Stimulated activated naive CD4-positive, alpha-beta T cell (primary cell): ENCODE measurements at regions not wholly inside any gene's neighbourhood (a gene's known extent, or its start where the extent isn't known, plus 50 kb on each side); places are given as distances from the start of the nearest gene placed in this dataset.

ENCODE experiments used
- DNase-seq, 6 experiments: peaks; one replicate each; lab custom pipeline; 2025; lab: John Stamatoyannopoulos, UW

DNA sequence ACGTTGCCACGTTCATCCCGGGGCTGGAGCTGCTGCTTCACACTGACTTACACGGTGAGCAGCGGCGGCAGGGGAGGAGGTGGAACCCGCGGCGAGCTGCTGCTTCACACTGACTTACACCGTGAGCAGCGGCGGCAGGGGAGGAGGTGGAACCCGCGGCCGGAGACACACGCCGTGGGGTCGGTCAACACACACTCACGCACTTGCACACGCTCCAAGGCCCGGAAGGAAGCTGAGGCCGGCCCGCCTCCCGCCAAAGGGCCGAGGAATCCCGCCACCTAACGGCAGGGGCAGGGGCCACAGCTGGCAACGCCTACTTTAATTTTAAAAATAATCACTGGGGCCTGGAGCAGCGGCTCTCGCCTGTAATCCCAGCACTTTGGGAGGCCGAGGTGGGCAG, 94.4 kb upstream of the FOXC1 start:
- no peak for DNase-seq

DNA sequence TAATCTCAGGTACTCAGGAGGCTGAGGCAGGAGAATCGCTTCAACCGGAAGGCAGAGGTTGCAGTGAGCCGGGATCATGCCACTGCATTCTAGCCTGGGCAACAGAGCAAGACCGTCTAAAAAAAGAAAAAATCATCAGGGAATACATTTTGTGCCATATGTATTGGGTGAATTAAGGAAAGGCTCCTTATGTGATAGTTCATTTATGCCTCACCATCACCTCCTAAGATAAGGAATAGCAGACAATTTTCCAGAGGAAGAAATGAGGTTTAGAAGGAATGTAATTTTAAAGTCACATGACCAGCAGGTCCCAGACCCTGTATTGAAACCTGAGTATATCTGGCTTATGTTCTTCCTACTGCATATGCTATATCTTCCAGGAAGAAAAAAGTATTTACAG, 93.9 kb upstream of the FOXC1 start:
- DNase-seq: no peak

DNA sequence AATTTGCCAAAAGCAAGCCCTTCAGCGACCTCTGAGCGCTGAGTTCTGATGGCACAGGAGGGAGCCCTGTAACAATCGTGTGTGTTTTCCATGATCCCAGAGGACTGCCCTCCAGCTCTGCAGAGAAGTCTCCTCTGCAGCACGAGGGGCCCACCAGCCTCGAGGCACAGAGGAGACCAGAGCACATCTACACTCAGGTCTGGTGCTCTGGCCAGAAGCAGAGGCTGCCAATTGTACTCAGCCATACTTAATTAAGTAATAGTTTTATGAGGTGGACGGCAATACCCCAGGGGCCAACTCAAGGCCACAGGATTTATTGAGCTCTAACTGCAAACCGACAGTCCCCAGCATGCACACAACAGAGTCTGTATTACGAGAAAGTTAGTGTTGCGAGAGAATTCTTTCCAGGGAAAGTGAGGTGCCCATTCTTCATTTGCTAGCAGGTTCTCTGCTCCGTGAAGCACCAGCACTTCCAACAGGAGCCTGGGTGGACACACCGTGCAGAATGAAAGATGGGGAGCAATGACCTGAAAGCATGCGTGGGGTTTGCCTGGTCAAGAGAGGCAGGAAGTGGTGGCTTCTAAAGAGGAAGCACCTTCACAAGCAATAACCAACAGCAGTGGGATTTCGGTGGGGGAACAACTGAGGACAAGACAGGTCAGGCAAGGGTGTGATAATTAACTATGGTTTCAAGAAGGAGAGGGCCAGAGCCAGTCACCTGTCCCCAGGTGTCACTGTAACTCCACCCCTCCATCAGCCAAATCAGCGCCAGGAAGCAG, 92.8 kb upstream of the FOXC1 start:
- no peak for DNase-seq

DNA sequence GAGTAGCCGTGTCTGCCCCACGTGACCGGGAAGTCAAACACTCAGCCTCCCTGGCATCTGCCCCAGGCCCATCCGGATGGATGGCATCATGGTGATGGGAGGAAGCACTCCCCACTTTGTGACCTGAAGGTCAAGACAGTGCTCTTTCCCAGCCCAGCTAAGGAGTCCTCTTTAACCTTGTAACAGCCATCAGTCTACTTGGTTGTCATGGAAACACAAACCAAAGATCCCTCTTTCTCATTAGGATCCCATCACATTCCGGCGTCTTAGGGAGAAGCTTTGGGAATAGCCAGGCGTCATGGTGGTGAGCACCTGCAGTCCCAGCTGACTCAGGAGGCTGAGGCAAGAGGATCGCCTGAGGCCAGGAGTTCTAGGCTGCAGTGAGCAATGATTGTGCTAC, 90.9 kb upstream of the FOXC1 start:
- DNase-seq: no peak

DNA sequence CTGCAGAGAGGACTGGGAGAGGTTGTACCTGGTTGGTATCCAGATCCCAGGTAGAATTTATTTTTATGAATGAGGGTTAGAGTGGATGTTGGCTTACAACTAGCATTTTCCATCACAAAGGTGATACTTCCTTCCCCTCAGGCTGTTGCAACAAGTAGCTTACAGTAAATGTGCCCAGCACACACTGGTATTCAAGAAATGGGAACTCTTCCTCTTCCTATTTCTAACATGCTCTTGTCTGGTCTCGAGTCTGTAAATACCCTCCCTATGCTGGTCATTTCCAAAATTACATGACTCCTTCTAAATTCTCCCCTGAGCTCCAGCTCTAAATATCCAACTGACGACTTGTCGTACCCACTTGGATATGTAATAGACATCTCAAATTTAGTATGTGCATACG, 90.1 kb upstream of the FOXC1 start:
- DNase-seq: no peak

DNA sequence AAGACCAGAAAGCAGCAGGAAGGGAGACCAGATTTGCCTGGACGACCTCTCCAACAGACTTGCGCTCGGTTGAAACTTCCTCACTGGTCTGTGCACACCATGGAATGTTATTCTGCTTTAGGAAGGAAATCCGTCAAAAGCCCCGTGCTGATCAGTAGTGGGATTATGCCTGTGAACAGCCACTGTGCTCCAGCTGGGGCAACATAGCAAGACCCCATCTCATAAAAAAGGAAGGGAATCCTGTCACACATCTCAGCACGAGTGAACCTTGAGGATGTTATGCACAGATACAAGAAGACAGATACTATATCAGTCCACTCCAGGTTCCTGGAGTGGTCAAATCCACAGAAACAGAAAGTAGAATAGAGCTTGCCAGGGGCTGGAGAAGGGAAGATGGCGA, 86.9 kb upstream of the FOXC1 start:
- no peak for DNase-seq

DNA sequence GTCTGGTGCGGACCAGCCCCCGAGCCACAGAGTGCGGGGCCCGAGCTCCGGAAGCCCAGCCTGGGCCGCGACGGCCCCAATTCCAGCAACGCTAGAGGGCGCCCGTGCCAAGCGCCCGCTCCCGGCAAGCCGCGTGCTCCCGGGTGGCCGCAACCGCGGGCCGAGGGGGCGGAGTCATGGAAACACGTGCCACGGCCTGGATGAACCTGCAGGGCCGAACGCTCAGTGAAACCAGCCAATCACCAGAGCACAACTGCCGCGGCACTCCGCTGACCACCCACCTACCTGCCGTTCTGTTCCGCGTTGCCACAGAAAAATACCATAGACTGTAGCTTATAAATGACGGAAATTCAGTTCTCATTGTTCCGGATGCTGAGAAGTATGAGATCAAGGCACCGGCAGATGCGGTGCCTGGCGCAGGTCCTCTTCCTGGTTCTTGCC, 85.7 kb upstream of the FOXC1 start:
- DNase-seq: peak; percentile 43 to 74 (median 68)

DNA sequence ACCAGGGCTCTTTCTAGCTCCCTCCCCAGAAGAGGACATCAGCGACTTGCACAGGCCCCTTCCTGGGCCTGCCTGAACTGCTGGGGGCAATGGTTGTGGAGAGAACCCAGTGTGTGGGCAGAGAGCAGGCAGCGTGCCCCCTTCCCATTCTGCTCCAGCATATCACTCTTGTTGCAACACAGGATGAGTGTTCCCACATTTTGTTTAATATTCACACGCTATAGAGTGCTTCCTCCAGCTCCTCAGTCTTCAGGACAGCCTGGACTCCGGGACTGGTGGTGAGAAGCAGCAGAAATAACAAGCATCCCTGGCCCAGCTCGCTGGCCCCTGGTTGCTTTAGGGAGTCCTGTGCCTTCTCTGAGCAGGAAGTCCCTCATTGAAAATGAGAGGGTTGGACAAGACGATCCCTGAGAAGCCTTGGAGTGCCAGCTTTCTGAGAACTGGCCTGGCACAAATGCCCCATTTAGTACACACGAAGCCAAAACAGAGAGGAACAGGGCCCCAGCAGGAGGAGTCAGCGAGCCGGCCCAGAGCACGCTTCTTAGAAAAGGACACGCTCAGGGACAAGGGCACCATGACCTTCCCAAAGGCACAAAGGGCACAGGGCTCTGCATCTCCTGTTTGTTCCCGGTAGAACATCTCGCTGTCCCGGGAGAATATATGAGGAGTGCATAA, 84.2 kb upstream of the FOXC1 start:
- no peak for DNase-seq

DNA sequence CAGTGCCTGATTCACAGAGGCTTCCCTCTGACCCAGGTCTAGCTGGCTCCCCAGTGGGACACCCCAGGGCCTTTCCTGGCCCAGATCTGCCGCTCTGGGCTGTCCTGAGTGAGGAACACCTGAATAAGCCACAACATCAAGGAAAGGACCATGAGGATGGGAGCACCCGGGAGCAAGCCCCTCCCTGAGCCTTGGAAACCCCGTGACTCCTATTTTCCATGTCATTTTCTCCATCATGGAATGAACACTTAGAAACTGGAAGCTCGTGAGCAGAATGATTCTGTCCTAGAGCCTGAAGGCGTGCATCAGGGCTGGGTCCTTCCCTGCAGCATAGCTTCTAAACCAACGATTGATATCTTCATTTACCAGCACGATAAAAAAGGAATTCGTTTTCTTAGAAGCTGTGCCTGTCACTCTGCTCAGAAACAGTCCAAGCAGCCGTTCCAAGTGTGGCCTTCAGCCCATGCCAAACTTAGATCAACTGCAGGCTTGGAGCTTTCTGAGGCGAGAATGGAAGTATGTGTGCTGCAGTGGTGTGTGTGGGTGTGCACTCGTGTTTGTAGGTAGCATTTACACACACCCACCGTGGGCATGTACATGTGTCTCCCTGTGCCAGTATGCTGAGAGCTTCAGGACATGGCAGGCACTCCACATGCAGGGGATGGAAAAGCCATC, 83.2 kb upstream of the FOXC1 start:
- DNase-seq: no peak

DNA sequence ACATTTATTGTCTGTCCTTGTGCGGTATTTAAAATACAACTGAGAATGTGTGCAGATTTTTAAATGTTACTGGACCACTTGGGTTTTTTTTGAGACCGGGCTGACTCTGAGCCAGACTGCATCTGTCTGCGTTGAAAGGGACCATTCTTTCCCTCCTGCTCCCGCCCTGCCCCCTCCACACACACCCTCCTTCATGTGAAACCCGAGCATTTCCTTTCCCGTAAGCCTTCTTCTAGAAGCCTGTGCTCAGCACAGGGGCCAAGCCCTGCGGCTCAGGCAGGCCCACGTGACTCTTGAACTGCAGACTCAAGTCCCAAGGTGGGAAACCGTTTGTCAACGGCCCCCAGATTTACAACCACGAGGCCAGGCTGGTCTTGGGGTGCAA, 82.7 kb upstream of the FOXC1 start:
- DNase-seq: peak in 5 of 6 experiments; percentile 6 to 55 (median 45)

DNA sequence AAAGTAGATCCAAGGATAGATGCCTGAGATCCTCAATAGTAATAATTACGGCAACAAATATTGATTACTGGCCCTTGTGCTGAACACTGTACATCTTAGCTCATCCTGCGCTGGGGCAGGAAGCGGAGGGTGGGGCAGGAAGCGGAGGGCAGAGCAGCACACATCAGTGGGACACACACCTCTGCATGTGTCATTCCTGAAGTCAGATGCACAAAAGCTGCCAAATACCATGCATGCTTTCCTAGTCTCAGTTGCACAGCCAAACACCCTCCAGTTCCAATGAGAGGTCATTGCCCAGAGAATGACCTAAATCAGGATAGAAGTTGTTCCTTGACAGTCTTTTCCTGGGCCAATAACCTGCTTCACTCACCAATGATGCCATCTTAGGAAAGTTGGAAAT, 74.4 kb upstream of the FOXC1 start:
- DNase-seq: peak in 4 of 6 experiments; percentile 2 to 42 (median 22)

DNA sequence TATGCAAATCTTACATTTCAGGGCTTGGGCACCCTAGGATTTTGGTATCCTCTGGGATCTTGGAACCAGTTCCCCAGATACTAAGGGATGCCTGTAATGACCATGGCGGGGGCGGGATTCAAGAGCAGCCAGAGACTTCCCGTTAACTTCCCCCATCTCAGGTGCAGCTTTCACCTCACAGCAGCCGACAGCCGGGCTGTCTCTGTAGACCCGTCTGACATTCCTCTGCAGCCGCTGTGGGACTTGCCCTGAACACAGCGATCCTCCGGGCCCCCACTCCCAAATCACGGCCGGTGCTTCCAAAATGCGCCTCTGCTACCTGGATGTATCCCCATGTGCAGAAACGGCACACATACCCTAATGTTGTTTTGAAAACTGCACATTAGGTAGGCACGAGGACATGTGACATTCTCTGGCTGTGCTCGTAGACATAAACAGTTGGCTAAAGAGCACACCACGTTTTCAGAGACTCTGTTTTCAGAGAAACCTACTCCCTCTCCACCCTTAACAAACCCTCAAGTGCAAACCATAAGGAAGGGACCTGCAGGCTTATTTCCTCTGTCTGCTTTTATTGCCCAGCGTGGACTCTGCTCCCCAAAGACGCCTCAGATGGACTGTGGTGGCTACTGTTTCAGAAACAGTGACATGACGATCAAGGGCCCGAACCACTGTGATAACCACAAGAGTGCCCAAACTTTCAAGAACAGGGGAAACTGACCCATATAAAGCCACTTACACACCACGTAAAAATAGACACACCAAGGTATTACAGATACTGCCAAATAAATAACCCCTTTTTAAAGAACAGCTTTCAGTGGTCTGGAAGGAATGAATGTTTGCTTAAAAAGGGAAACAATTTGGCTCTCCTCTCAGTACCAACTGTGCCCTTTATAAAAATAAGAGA, 72.9 kb upstream of the FOXC1 start:
- no peak for DNase-seq

DNA sequence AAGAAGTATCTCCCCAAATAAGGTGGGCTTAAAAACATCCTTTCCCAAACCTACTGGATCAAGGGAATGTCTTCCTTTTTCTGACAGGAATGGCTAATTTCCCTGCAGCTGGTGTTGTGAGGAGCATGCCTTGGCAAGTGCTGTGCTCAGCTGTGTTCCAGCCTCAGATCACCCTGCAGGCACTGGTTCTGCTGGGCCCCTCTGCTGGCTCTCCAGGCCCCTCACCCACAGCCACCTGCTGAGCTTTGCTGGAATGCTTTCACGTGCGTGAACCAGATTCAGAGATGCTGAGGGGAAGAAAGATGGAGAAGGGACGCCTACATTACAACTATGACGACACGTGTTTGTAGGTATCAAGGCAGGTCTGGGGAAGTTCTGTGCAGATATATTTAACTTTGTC, 71.3 kb upstream of the FOXC1 start:
- no peak for DNase-seq

DNA sequence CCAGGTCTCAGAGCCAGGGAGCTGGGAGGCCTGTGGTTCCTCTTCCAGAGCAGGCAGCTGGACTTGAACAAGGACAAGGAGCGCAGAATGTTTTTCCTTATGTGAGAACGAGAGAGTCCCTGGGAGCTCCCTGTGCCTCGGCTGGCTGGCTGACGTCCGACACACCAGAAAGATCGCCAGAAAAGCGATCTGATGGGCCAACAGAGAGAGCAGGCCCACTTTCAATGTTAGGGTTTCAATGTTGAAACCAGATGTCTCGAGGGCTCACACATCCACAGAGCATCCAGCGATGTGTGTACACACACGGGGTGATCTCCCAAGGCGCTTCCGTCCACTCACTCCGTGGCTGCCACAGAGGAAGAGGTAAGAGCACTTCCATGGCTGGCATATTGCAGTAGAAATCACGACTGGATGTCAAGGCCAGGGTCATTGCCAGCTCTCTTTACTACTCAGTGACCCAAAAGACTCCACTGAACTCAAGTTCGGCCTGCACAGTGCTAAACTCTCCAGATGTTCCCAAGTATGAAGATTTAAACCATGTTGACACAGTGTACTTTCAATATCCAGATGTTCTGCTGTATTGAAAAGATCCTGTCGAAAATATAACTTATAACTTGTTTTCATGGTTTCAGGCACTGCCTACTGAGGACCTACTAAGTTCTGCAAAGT, 70.8 kb upstream of the FOXC1 start:
- DNase-seq: no peak

DNA sequence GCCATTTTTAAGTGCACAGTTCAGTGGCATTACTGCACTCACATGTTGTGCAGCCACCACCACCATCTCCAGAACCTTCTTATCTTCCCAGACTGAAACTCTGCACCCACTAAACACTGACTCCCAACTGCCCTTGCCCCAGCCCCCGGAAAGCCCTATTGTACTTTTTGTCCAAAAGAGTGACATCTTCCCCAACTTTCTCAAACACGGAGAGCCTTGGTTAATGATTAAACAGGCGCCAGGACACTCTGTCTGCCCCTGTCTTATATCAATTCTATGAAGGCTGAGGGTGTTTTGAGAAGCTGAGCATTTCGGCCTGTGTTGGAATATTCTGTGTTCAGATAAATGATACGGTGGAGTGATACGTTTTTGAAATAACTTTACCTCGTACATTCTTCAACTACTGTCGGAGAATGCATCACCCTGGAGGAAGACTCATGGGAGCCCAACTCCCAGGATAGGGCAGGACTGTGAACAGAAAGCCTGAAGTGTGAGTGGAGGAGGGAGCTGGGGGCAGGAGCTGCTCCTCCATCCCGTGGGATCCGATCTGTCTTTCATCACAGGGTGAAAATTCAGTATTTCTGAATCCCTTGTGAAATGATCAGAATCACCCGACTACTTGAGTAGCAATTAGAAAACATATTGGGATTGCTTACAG, 68.7 kb upstream of the FOXC1 start:
- DNase-seq: no peak

DNA sequence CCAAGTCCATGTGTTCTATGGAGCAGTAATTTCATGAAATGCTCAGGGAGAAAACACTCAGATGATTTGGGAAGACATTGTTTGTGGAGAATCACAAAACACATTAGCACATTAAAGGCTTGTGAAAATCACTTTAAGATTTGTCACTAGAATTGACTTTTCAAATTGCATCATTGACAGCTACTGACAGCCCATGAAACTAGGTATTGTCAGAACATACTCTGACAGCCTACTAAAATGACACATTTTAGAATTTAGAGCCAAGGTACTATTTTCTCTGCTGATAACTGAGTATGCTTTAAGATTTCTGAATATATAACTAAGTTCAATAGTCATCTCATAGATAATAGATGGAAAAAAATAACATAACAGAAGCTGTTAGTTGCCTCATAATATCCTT, 67.4 kb upstream of the FOXC1 start:
- DNase-seq: no peak

DNA sequence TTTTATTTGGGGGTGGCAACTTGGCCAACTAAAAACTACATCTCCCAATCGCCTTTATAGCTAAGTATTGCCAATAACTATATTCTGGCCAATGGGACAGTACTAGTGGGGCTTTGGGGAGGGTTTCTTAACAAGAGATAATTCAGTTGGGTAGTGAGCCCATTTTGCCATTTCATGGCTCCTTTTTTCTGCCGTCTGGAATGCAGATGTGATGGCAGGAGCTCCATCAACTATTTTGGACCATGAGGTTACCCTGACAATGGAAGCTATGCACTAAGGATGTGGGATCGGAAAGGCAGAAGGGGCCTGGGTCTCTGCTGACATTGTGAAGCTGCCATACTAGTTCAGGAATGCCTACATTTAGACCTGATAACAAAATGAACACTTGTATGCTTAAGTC, 67.0 kb upstream of the FOXC1 start:
- no peak for DNase-seq

DNA sequence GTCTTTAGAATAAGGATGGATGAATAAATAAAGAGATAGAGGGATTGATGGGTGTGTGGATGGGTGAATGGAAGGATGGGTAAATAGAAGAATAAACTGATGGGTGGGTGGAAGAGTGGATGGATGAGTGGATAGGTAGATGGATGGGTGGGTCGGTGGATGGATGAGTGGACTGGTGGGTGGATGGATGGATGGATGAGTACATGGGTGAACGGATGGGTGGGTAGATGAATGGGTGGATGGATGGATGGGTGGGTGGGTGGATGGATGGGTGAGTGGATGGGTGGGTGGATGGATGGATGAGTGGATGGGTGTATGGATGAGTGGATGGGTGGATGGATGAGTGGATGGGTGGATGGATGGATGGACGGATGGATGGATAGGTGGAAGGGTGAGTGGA, 65.7 kb upstream of the FOXC1 start:
- DNase-seq: no peak

DNA sequence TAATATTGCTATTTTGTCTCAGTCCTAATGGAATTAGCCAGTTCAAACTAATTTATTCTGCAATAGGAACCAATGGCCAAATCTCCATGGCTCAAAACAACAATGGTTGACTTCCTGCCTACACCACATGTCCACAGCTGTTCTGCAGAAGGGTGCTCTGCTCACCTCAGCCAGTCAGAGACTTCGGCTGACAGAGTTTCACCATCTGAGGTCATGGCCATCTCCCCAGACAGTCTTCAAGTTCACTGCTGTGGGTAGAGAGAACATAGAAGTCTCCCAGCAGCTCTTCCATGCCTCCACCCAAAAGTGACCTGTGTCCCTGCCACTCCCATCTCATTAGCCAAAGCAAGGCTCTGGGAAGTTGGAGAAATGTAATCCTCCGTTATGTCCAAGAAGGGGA, 65.1 kb upstream of the FOXC1 start:
- no peak for DNase-seq

DNA sequence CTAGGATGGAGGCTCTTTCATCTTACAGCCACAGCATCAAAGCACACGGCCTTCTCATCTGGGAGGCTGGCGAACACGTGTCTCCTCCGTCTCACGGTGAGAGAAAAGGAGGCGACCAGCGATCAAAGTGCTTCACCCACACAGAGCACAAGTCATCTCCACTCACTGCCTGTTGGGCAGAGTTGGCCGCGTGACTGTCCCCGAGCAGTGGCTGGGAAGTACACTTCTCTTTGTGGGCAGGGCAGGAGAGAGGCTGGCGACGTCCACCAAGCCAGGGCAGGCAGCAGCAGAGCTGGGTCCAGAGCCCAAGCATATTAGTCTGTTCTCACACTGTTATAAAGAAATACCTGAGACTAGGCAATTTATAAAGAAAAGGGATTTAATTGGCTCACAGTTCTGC, 64.1 kb upstream of the FOXC1 start:
- DNase-seq: no peak

DNA sequence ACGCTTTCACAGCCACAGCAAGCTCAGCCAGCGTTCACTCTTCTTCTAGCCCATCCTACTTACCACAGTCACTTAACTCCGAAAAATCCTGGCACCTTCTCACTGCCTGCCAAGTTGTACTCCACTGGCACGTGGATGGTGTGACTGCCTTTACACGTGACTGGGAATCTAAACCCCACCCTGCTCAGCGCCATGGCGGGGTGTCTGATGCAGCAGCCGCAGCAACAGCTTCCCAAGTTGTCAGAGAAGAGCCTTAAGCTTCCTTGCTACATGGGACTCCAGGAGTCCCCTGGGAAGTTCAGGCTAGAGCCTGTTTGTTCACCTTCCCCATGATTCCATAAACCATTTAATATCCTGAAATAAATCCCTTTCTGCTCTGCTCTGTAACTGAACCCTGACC, 61.9 kb upstream of the FOXC1 start:
- no peak for DNase-seq
